Mucosa of descending colon (tissue), 3 donors: ENCODE measurements at regions not wholly inside any gene's neighbourhood (a gene's known extent, or its start where the extent isn't known, plus 50 kb on each side); places are given as distances from the start of the nearest gene placed in this dataset.

Source experiments
- ATAC-seq: fragments of 200-7000 bp; cut with Tn5 transposase; one replicate; pipeline ENCODE4 v1.9.1; 2020; ENCODE audit warnings: mild to moderate bottlenecking, moderate library complexity
- DNase-seq, 3 donors: peaks; one replicate each; pipeline ENCODE4 v3.0.0-alpha.2; 2020
- H3K36me3 ChIP-seq: fragments of 200-600 bp; one replicate; pipeline ENCODE4 v1.8.0; 2021; ENCODE audit warnings: low read depth, mild to moderate bottlenecking
- H3K4me1 ChIP-seq: fragments of 200-600 bp; one replicate; pipeline ENCODE4 v1.8.0; 2021; ENCODE audit warnings: low read depth, mild to moderate bottlenecking
- H3K4me3 ChIP-seq: fragments of 200-600 bp; one replicate; pipeline ENCODE4 v1.8.0; 2021; ENCODE audit warnings: mild to moderate bottlenecking
- H3K9me3 ChIP-seq: fragments of 200-600 bp; one replicate; pipeline ENCODE4 v1.8.0; 2021; ENCODE audit warnings: mild to moderate bottlenecking
- CTCF ChIP-seq: fragments of 200-600 bp; IDR thresholded peaks from one replicate; pipeline ENCODE4 v1.8.0; 2022; ENCODE audit warnings: antibody characterized with exemption, mild to moderate bottlenecking
- intact Hi-C, 2 donors: fragments of 100-400 bp; cut with DNase I in 1 of 2; cut with micrococcal nuclease in 1 of 2; formaldehyde crosslinking; loops; one replicate each; pipeline versions ENCODE4 v1.11.0 to v1.11.1; 2022; cut with DNase I, micrococcal nuclease
- donor health status: DM: no; HTN: no; CAD: no; lungs with moderate emphysema.
- donor health status: DM: no; HTN: no; CAD: no.
- donor health status: DM: no; HTN: yes; CAD: no.

DNA sequence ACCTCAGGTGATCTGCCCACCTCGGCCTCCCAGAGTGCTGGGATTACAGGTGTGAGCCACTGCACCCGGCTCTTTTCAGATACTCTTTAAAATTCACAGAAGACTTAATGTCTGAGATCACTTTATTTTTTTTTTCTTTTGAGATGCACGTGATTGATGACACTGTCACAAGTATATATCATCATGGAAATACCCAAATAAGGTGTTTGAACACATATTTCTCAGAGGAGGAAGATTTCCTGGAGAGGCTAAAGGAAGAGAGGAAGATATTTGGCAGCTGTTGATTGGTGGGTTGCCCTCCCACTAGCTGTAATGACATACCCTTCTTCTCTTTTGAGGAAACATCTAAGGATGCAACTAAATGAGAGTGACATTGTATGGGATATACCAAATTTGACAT lies 225.9 kb upstream of the CITED2 start:
- intact Hi-C loops: no loop called here
- peaks cover 5% of the 10 kb centered on the region for H3K4me1 ChIP-seq
- ATAC-seq: no peak
- no peak for DNase-seq
- no peaks in the 10 kb centered on the region for H3K36me3 ChIP-seq
- H3K9me3 ChIP-seq: no peaks in the 10 kb centered on the region
- no peak for TF ChIP-seq CTCF
- H3K4me3 ChIP-seq: no peak overlapping the region

- H3K36me3 ChIP-seq: no peaks in the 10 kb centered on the region
- H3K4me1 ChIP-seq: peaks cover 14% of the 10 kb centered on the region
- intact Hi-C loops: no loop called here
- no peaks in the 10 kb centered on the region for H3K9me3 ChIP-seq
- H3K4me3 ChIP-seq: no peak overlapping the region
- peak; percentile 97 for ATAC-seq
- TF ChIP-seq CTCF: no peak
- DNase-seq: peak; percentile 81 to 89 (median 83)
Measured at GRCh38 chr6:139597771-139598755, 223.6 kb upstream of the CITED2 start.

DNA sequence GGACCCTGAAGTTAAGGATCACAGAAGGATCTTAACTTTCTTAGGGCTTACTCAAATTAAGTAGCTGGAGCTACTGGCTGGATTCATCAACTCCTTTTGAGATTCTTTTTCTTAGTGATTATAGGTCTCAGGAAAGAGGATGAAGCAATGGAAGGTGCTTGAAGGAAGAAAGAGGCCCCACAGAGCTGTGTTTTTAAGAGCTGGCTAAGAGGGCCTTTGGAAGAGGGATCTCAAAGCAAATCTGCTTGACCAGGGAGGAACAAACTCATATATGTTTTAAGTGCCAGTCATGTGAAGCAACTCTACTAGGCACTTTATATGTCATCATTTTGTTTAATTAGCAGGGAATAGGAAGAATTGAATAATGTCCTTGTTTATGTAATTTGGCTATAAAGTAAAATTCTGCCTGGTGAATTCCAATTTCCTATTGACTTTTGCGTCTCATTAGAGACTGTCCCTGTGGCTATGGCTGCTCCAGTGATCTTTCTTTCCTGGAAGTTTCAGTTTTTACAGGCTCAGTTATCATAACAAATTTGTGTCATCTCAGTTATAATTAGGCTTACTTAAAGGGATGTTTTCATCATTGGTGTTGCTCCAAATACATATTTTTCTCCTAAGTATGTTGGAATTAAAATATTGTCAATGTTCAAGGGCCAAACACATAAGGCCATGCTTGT lies 222.8 kb upstream of the CITED2 start:
- peaks cover 16% of the 10 kb centered on the region for H3K4me1 ChIP-seq
- no peak for DNase-seq
- no peak for TF ChIP-seq CTCF
- peak; percentile 32 for ATAC-seq
- H3K9me3 ChIP-seq: no peaks in the 10 kb centered on the region
- H3K4me3 ChIP-seq: no peak overlapping the region
- intact Hi-C loops: no loop called here
- H3K36me3 ChIP-seq: no peaks in the 10 kb centered on the region

DNA sequence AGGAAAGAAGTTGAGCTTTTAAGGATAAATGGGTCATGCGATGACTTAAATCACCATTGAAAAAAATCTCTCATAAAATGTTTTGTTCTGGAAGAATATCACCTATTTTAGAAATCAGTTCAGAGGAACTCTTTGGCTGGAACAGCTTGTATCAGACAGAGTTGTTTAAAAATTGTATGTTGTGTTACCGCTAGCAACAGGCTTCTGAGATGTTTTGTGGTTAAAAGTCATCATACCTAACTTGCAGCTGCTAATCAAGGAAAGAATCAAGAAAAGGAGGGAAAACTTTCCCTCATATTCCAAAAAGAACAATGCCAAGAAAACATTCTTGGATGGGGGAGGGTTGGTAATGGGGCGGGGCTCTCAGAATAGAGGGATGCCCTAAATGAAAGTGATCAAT lies 220.7 kb upstream of the CITED2 start:
- ATAC-seq: no peak
- no peak for DNase-seq
- Histone ChIP-seq H3K9me3 (no peaks in the 10 kb centered on the region), H3K4me1 (peaks cover 36% of the 10 kb centered on the region), H3K36me3 (no peaks in the 10 kb centered on the region), H3K4me3 (no peak overlapping the region)
- no peak for TF ChIP-seq CTCF
- intact Hi-C loops: no loop called here

- DNase-seq (peak in 1 of 3 donors; percentile 52), ATAC-seq (peak; percentile 66)
- H3K4me1 ChIP-seq: peaks cover 43% of the 10 kb centered on the region
Measured at GRCh38 chr6:139594333-139594965, 220.0 kb upstream of the CITED2 start.

More at GRCh38 chr6:139594333-139594965, 220.0 kb upstream of the CITED2 start:
- Histone ChIP-seq H3K9me3 (no peaks in the 10 kb centered on the region), H3K36me3 (no peaks in the 10 kb centered on the region), H3K4me3 (no peak overlapping the region)
- TF ChIP-seq CTCF: no peak
- intact Hi-C loops: no loop called here
